SU-DHL-6 (cell line): ENCODE measurements at regions not wholly inside any gene's neighbourhood (a gene's known extent, or its start where the extent isn't known, plus 50 kb on each side); places are given as distances from the start of the nearest gene placed in this dataset.

Source experiments
- H2AFZ ChIP-seq: fragments of 200-600 bp; sonication (generic); 2 replicates; pipeline ENCODE4 v1.6.1; 2014; ENCODE audit warnings: low read depth, mild to moderate bottlenecking, moderate library complexity, mixed read lengths, antibody characterized with exemption, low read length; ENCODE audit not compliant: severe bottlenecking
- H3F3A ChIP-seq: fragments of 200-600 bp; shearing (Covaris generic); 2 replicates; pipeline ENCODE4 v1.6.0; 2016; ENCODE audit warnings: antibody characterized with exemption, mild to moderate bottlenecking; ENCODE audit not compliant: insufficient read depth
- H3K27ac ChIP-seq: fragments of 200-600 bp; sonication (generic); 2 replicates; pipeline ENCODE4 v1.5.1; 2016; ENCODE audit warnings: low read depth, mild to moderate bottlenecking, low read length, moderate library complexity, mixed read lengths
- H3K27me3 ChIP-seq: fragments of 200-600 bp; sonication (generic), shearing (Covaris generic); 2 replicates; pipeline ENCODE4 v1.6.0; 2014; ENCODE audit warnings: mild to moderate bottlenecking, low read length
- H3K36me3 ChIP-seq: fragments of 200-600 bp; sonication (generic); 2 replicates; pipeline ENCODE4 v1.6.1; 2014; ENCODE audit warnings: mild to moderate bottlenecking, low read length, mixed read lengths
- H3K4me2 ChIP-seq: fragments of 300-600, 200-600 bp; shearing (Covaris generic), sonication (generic); 2 replicates; pipeline ENCODE4 v1.6.0; 2014; ENCODE audit warnings: low read length, low read depth, mild to moderate bottlenecking; ENCODE audit not compliant: poor library complexity, severe bottlenecking
- H3K4me3 ChIP-seq: fragments of 200-600 bp; sonication (generic); 2 replicates; pipeline ENCODE4 v1.5.1; 2014; ENCODE audit warnings: antibody characterized with exemption, low read length, mild to moderate bottlenecking, mixed read lengths; ENCODE audit not compliant: insufficient read depth, poor library complexity, severe bottlenecking
- H3K79me2 ChIP-seq: fragments of 200-600 bp; sonication (generic); 2 replicates; pipeline ENCODE4 v1.6.1; 2014; ENCODE audit warnings: mild to moderate bottlenecking, low read length, moderate library complexity; ENCODE audit not compliant: insufficient read depth
- H3K9ac ChIP-seq: fragments of 200-600 bp; sonication (generic); 2 replicates; pipeline ENCODE4 v1.7.0; 2014; ENCODE audit warnings: mild to moderate bottlenecking, low read length
- H3K9me2 ChIP-seq: fragments of 200-600 bp; sonication (generic); replicated peaks from 2 replicates; pipeline ENCODE4 v1.6.1; 2014; ENCODE audit warnings: low read length; ENCODE audit not compliant: insufficient read depth
- H3K9me3 ChIP-seq: fragments of 200-600 bp; sonication (generic); 2 replicates; pipeline ENCODE4 v1.6.1; 2014; ENCODE audit warnings: low read length, mixed read lengths; ENCODE audit not compliant: insufficient read depth
- H4K20me1 ChIP-seq: fragments of 200-600 bp; sonication (generic); 2 replicates; pipeline ENCODE4 v1.6.1; 2014; ENCODE audit warnings: low read depth, mild to moderate bottlenecking, antibody characterized with exemption, low read length, moderate library complexity, mixed read lengths
- EZH2phosphoT487 ChIP-seq: fragments of 200-600 bp; sonication (generic), shearing (Covaris generic); conservative IDR thresholded peaks from 2 replicates; pipeline ENCODE4 v1.6.1; 2018; ENCODE audit warnings: mild to moderate bottlenecking, antibody characterized with exemption, low read length, moderate library complexity, mixed read lengths
- TF ChIP-seq, protein P1 (sequence below): fragments of 200-600 bp; sonication (generic); IDR thresholded peaks from one replicate; pipeline ENCODE4 v1.5.1; 2017; ENCODE audit warnings: antibody characterized with exemption, mild to moderate bottlenecking, low read length, moderate library complexity; ENCODE audit not compliant: insufficient read depth, poor library complexity, severe bottlenecking

DNA sequence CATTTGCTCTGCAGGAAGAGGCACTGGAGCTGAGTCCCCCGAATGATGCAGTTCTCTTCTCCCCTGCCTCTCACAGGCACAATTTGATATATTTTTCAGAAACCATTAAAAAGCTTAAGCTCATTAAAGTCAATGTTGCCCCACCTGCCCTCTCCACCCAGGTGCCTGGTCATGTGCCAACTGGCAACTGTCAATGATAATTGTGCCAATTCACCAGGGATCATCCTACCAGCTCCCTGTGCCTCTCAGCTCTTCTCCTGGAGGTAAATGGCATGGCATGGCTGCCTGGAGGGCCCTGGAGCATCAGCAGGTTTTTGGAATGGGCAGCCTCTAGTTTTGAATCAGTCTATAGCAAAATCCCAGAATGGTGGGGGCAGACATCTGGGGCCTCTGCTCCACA lies 279.6 kb upstream of the ID2 start:
- Histone ChIP-seq H3K9me2 (no peaks in the 10 kb centered on the region), H3K79me2 (no peaks in the 10 kb centered on the region), H2AFZ (no peak overlapping the region), H3K4me2 (no peak overlapping the region), H3K27ac (no peak overlapping the region), H3K27me3 (no peaks in the 10 kb centered on the region), H3K9ac (no peak overlapping the region), H3K36me3 (no peaks in the 10 kb centered on the region), H4K20me1 (no peaks in the 10 kb centered on the region), H3K4me3 (no peak overlapping the region), H3K9me3 (no peaks in the 10 kb centered on the region), H3F3A (no peaks in the 10 kb centered on the region)
- TF ChIP-seq, protein P1, sequence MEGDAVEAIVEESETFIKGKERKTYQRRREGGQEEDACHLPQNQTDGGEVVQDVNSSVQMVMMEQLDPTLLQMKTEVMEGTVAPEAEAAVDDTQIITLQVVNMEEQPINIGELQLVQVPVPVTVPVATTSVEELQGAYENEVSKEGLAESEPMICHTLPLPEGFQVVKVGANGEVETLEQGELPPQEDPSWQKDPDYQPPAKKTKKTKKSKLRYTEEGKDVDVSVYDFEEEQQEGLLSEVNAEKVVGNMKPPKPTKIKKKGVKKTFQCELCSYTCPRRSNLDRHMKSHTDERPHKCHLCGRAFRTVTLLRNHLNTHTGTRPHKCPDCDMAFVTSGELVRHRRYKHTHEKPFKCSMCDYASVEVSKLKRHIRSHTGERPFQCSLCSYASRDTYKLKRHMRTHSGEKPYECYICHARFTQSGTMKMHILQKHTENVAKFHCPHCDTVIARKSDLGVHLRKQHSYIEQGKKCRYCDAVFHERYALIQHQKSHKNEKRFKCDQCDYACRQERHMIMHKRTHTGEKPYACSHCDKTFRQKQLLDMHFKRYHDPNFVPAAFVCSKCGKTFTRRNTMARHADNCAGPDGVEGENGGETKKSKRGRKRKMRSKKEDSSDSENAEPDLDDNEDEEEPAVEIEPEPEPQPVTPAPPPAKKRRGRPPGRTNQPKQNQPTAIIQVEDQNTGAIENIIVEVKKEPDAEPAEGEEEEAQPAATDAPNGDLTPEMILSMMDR, result no peak
- TF ChIP-seq EZH2phosphoT487, result no peak

DNA sequence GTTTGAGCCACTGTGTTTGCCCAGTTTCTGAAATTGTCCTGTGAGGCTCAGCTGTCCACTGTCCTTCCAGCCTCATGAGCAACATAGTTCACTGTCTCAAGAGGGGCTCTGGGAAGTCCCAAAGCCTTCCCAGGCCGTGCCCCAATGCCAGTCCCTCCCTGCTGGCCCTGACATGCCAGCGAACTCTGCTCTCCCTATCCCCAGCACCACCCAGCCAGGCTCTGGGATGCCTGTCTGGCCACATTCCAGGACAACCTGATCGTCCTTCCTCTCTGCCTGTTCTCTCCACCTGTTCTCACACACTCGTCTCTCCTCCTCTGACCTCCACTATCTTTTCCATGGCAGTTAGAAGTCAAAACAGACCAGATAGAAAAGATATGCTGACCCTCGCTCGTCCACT lies 278.0 kb upstream of the ID2 start:
- Histone ChIP-seq H3K4me2 (no peak overlapping the region), H3K27ac (no peak overlapping the region), H2AFZ (no peak overlapping the region), H3K79me2 (no peaks in the 10 kb centered on the region), H3K9me2 (no peaks in the 10 kb centered on the region), H3K36me3 (no peaks in the 10 kb centered on the region), H4K20me1 (no peaks in the 10 kb centered on the region), H3K9me3 (no peaks in the 10 kb centered on the region), H3K27me3 (no peaks in the 10 kb centered on the region), H3F3A (no peaks in the 10 kb centered on the region), H3K4me3 (no peak overlapping the region), H3K9ac (no peak overlapping the region)
- TF ChIP-seq EZH2phosphoT487, result no peak
- TF ChIP-seq, protein P1, result no peak

DNA sequence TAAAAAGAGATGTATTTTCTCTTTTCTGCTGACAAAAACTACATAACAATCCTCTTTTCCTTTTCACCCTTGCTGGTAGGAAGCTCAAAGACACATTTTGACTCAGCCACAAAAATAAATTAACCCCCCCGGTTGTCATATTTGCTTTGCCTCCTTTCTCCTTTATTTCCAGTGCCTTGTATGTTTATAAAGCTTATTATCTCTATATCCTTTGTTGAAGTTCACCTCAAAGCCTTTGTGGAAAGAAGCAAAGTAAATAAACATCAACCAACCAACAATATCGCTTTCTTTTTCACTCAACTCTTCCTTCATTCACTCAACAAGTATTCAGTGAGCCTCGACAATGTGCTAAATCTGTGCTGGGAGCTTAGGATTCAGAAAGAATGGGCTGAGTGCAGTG lies 276.5 kb upstream of the ID2 start:
- Histone ChIP-seq H3K36me3 (no peaks in the 10 kb centered on the region), H3K9me3 (no peaks in the 10 kb centered on the region), H4K20me1 (no peaks in the 10 kb centered on the region), H3K79me2 (no peaks in the 10 kb centered on the region), H3F3A (no peaks in the 10 kb centered on the region), H2AFZ (no peak overlapping the region), H3K27me3 (no peaks in the 10 kb centered on the region), H3K27ac (no peak overlapping the region), H3K4me3 (no peak overlapping the region), H3K9ac (no peak overlapping the region), H3K9me2 (no peaks in the 10 kb centered on the region), H3K4me2 (no peak overlapping the region)
- no peak for TF ChIP-seq EZH2phosphoT487
- TF ChIP-seq, protein P1, result no peak

DNA sequence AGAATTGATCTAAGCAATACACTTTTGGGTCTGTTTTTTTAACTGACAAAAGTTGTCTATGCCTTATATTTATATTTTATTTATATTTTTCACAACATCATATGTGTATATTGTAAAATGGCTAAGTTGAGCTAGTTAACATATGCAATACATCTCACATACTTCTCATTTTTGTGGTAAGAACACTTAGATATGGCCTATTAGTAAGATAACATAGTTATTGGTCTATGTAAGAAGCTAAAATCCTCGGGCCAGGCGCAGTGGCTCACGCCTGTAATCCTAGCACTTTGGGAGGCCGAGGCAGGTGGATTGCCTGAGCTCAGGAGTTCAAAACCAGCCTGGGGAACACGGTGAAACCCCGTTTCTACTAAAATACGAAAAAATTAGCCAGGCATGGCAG lies 275.6 kb upstream of the ID2 start:
- no peak overlapping the region for H3K4me3 ChIP-seq
- no peaks in the 10 kb centered on the region for H3K79me2 ChIP-seq
- H3K9me3 ChIP-seq, result no peaks in the 10 kb centered on the region
- no peak overlapping the region for H3K9ac ChIP-seq
- no peak overlapping the region for H3K27ac ChIP-seq
- no peak overlapping the region for H3K4me2 ChIP-seq
- H3K27me3 ChIP-seq, result no peaks in the 10 kb centered on the region
- no peaks in the 10 kb centered on the region for H3F3A ChIP-seq
- no peaks in the 10 kb centered on the region for H4K20me1 ChIP-seq
- no peaks in the 10 kb centered on the region for H3K36me3 ChIP-seq
- H2AFZ ChIP-seq, result no peak overlapping the region
- H3K9me2 ChIP-seq, result no peaks in the 10 kb centered on the region
- TF ChIP-seq, protein P1, result no peak
- TF ChIP-seq EZH2phosphoT487, result no peak
